CD4-positive, alpha-beta T cell (primary cell): ENCODE measurements at regions not wholly inside any gene's neighbourhood (a gene's known extent, or its start where the extent isn't known, plus 50 kb on each side); places are given as distances from the start of the nearest gene placed in this dataset.

ENCODE experiments used
- ATAC-seq: fragments of 200-7000 bp; cut with Tn5 transposase; one replicate; pipeline ENCODE4 v1.10.0; 2022; ENCODE audit warnings: mild to moderate bottlenecking; ENCODE audit not compliant: poor library complexity
- CTCF ChIA-PET: fragments of 350-600 bp; sonication (Branson Sonifier 250); formaldehyde crosslinking; loops from one replicate; lab custom pipeline; 2021; ENCODE audit warnings: antibody characterized with exemption, inconsistent platforms; lab: Charles Lee
- POLR2A ChIA-PET: fragments of 350-600 bp; sonication (Branson Sonifier 250); formaldehyde crosslinking; loops from one replicate; lab custom pipeline; 2021; ENCODE audit warnings: antibody characterized with exemption, inconsistent platforms; lab: Charles Lee
- DNase-seq, 14 experiments: peaks; one replicate each; pipeline ENCODE4 v3.0.0-alpha.2; 2013 to 2020; ENCODE audit warnings: mixed read lengths in 2 of 14
- H3K27ac ChIP-seq, 2 donors: one replicate each; pipeline versions ENCODE4 v1.5.1 to v1.7.0; 2013; ENCODE audit warnings: low read length in 2 of 2, low read depth in 1 of 2, mild to moderate bottlenecking in 1 of 2
- H3K27me3 ChIP-seq, 2 experiments: 1 replicate in 1 of 2; 2 replicates in 1 of 2; pipeline versions ENCODE4 v1.6.1 to v1.7.0; 2013; ENCODE audit warnings: low read length in 2 of 2, control low read depth in 1 of 2, mild to moderate bottlenecking in 1 of 2, moderate library complexity in 1 of 2; ENCODE audit not compliant: insufficient read depth in 2 of 2, control insufficient read depth in 1 of 2
- H3K36me3 ChIP-seq: one replicate; pipeline ENCODE4 v1.6.1; 2013; ENCODE audit warnings: low read length, control low read depth; ENCODE audit not compliant: insufficient read depth
- H3K4me1 ChIP-seq: one replicate; pipeline ENCODE4 v1.6.1; 2013; ENCODE audit warnings: low read length, control low read depth; ENCODE audit not compliant: insufficient read depth
- H3K4me3 ChIP-seq: one replicate; pipeline ENCODE4 v1.5.1; 2013; ENCODE audit warnings: mild to moderate bottlenecking, low read length, moderate library complexity
- H3K9me3 ChIP-seq, 2 experiments: 1 replicate in 1 of 2; 2 replicates in 1 of 2; pipeline versions ENCODE4 v1.6.1 to v1.7.0; 2013; ENCODE audit warnings: low read length in 2 of 2, mild to moderate bottlenecking in 2 of 2, control low read depth in 1 of 2, moderate library complexity in 1 of 2; ENCODE audit not compliant: control insufficient read depth in 1 of 2, insufficient read depth in 1 of 2
- H3K27ac Mint-ChIP-seq: one replicate; pipeline ENCODE4 v1.8.0; 2020; ENCODE audit warnings: mixed read lengths
- H3K27me3 Mint-ChIP-seq: one replicate; pipeline ENCODE4 v1.8.0; 2021; ENCODE audit warnings: mixed read lengths
- H3K36me3 Mint-ChIP-seq: one replicate; pipeline ENCODE4 v1.8.0; 2021; ENCODE audit warnings: low read depth, mixed read lengths
- H3K4me1 Mint-ChIP-seq: one replicate; pipeline ENCODE4 v1.8.0; 2021; ENCODE audit warnings: low read depth, mixed read lengths
- H3K4me3 Mint-ChIP-seq: one replicate; pipeline ENCODE4 v1.8.0; 2020; ENCODE audit warnings: mild to moderate bottlenecking, mixed read lengths
- H3K9me3 Mint-ChIP-seq: one replicate; pipeline ENCODE4 v1.8.0; 2020; ENCODE audit warnings: mixed read lengths
- intact Hi-C, 2 experiments: fragments of 100-400 bp; cut with DNase I in 1 of 2; cut with micrococcal nuclease in 1 of 2; formaldehyde crosslinking; loops; one replicate each; pipeline versions ENCODE4 v1.15.1 to v1.9.0; 2023 to 2025; cut with DNase I, micrococcal nuclease
- TF ChIP-seq, protein P1 (sequence below): fragments of 200-600 bp; IDR thresholded peaks from one replicate; pipeline ENCODE4 v1.8.0; 2022; ENCODE audit warnings: antibody characterized with exemption, mild to moderate bottlenecking

DNA sequence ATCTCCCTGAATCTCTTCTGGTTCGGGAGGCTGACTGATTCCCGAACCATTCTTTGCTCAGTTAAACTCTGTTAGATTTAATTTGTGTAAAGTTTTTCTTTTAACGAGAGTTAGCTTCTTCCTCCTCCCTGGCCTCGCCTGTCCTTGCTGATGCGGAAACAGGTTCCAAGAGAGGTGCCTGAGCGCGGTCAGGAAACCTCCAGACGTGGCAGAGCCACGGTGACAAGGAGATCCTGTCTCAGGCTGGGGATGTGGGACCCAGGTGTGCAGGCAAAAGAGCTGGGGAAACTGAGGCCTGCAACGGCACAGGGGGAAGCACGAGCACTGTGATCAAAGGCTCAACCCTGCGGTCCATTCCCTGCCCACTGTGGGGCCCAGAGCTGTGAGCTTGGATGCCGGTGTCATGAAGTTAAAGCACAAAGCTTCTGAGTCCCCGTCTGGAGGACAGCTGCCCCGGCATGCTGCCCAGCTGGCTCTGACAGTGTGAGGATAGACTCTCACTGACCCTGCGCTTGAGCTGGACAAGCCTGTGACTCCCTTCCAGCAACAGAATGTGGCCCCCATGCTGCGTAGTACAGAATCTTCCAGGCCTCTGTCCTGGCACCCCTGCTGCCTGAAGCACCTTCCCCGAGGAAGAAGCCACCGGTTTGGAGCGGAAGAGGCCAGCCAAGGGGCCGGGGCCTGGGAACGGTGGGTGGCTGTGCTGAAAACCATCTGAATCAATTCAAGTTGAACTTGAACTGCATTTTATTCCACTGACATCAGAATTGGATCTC is 960.6 kb downstream of the BRD1 start:
- Mint-ChIP-seq H3K4me3 (no peak overlapping the region), H3K4me1 (no peaks in the 10 kb centered on the region), H3K27me3 (peaks cover 4% of the 10 kb centered on the region), H3K9me3 (peaks cover 2% of the 10 kb centered on the region), H3K36me3 (no peaks in the 10 kb centered on the region), H3K27ac (no peak overlapping the region)
- ATAC-seq (no peak), DNase-seq (no peak)
- intact Hi-C loops = no loop called here
- Histone ChIP-seq H3K36me3 (no peaks in the 10 kb centered on the region), H3K27ac (no peak overlapping the region), H3K4me1 (no peaks in the 10 kb centered on the region), H3K27me3 (peaks cover 0 to 4% of the 10 kb centered on the region in 2 experiments), H3K4me3 (no peak overlapping the region), H3K9me3 (peaks cover 0 to 23% of the 10 kb centered on the region in 2 experiments)
- TF ChIP-seq, protein P1, sequence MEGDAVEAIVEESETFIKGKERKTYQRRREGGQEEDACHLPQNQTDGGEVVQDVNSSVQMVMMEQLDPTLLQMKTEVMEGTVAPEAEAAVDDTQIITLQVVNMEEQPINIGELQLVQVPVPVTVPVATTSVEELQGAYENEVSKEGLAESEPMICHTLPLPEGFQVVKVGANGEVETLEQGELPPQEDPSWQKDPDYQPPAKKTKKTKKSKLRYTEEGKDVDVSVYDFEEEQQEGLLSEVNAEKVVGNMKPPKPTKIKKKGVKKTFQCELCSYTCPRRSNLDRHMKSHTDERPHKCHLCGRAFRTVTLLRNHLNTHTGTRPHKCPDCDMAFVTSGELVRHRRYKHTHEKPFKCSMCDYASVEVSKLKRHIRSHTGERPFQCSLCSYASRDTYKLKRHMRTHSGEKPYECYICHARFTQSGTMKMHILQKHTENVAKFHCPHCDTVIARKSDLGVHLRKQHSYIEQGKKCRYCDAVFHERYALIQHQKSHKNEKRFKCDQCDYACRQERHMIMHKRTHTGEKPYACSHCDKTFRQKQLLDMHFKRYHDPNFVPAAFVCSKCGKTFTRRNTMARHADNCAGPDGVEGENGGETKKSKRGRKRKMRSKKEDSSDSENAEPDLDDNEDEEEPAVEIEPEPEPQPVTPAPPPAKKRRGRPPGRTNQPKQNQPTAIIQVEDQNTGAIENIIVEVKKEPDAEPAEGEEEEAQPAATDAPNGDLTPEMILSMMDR = no peak
- POLR2A ChIA-PET = no interaction called here
- CTCF ChIA-PET = no interaction called here

DNA sequence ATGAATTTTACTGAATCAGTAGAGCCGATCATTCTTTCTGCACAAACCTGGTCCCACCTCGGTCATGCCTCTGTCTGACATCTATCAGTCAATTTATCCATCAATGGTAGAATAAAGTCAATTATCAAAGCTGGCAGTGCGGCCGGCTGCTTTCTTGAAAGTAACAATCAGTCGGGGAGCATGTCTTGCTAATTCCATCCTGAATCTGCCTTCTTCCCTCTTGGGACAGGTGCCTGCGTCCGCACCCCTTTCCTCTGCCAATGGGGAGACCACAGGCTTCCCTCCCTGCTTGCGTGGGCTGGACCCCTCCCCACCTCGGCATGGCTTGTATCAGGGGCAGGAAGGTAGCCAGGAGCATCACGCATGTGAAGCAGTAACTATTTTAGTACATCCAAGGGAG is 962.9 kb downstream of the BRD1 start:
- Histone ChIP-seq H3K27me3 (peaks cover 0 to 4% of the 10 kb centered on the region in 2 experiments), H3K4me1 (no peaks in the 10 kb centered on the region), H3K27ac (no peak overlapping the region), H3K9me3 (peaks cover 0 to 8% of the 10 kb centered on the region in 2 experiments), H3K4me3 (no peak overlapping the region), H3K36me3 (no peaks in the 10 kb centered on the region)
- DNase-seq = no peak
- no peak overlapping the region for H3K4me3 Mint-ChIP-seq
- TF ChIP-seq, protein P1 = no peak
- intact Hi-C loops = no loop called here
- POLR2A ChIA-PET = no interaction called here
- H3K36me3 Mint-ChIP-seq = no peaks in the 10 kb centered on the region
- H3K27me3 Mint-ChIP-seq = no peaks in the 10 kb centered on the region
- no peaks in the 10 kb centered on the region for H3K4me1 Mint-ChIP-seq
- CTCF ChIA-PET = no interaction called here
- no peak for ATAC-seq
- no peaks in the 10 kb centered on the region for H3K9me3 Mint-ChIP-seq
- H3K27ac Mint-ChIP-seq = no peak overlapping the region

DNA sequence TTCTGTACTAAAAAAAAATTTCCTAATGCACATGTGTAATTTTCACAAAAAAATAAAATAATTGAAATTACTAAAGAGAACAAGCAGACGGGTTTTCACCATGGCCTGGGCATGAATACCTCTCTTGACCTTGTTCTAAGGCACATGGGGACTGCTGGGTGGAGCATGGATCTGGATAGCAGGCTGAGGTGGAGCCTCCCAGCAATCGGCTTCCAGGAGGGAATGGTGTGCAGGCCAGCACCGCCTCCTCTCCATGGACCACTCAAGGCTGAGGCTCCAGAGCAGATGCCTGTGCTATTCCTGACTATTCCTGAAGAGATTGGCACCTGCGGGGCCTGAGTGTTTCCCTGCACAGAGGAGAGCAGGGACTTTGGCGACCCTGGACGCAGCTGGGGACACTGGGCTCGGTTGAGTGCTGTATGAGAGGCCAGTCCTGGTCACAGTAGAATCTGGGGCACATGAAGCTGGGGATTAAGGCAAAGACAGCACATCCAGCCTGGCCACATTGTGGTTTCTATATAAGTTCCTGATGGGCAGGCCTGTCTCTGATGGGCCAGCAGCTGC is 963.6 kb downstream of the BRD1 start:
- peaks cover 0 to 4% of the 10 kb centered on the region in 2 experiments for H3K27me3 ChIP-seq
- ATAC-seq (no peak), DNase-seq (no peak)
- no peaks in the 10 kb centered on the region for H3K4me1 ChIP-seq
- ChIA-PET CTCF (no interaction called here), POLR2A (no interaction called here)
- H3K4me3 ChIP-seq = no peak overlapping the region
- no peaks in the 10 kb centered on the region for H3K36me3 ChIP-seq
- H3K27ac Mint-ChIP-seq = no peak overlapping the region
- H3K9me3 ChIP-seq = peaks cover 0 to 1% of the 10 kb centered on the region in 2 experiments
- intact Hi-C loops = no loop called here
- no peaks in the 10 kb centered on the region for H3K27me3 Mint-ChIP-seq
- H3K36me3 Mint-ChIP-seq = no peaks in the 10 kb centered on the region
- no peak overlapping the region for H3K27ac ChIP-seq
- H3K4me3 Mint-ChIP-seq = no peak overlapping the region
- TF ChIP-seq, protein P1 = no peak
- no peaks in the 10 kb centered on the region for H3K9me3 Mint-ChIP-seq
- H3K4me1 Mint-ChIP-seq = no peaks in the 10 kb centered on the region
